Epithelial cell of prostate (primary cell): ENCODE measurements at regions not wholly inside any gene's neighbourhood (a gene's known extent, or its start where the extent isn't known, plus 50 kb on each side); places are given as distances from the start of the nearest gene placed in this dataset.

Source experiments
- DNase-seq: peaks from one replicate; pipeline ENCODE4 v3.0.0-alpha.2; 2011; ENCODE audit warnings: low read depth, low spot score
- H3K27ac ChIP-seq: fragments of 450-650 bp; 2 replicates; pipeline ENCODE4 v1.5.1; 2017; ENCODE audit warnings: mild to moderate bottlenecking

DNA sequence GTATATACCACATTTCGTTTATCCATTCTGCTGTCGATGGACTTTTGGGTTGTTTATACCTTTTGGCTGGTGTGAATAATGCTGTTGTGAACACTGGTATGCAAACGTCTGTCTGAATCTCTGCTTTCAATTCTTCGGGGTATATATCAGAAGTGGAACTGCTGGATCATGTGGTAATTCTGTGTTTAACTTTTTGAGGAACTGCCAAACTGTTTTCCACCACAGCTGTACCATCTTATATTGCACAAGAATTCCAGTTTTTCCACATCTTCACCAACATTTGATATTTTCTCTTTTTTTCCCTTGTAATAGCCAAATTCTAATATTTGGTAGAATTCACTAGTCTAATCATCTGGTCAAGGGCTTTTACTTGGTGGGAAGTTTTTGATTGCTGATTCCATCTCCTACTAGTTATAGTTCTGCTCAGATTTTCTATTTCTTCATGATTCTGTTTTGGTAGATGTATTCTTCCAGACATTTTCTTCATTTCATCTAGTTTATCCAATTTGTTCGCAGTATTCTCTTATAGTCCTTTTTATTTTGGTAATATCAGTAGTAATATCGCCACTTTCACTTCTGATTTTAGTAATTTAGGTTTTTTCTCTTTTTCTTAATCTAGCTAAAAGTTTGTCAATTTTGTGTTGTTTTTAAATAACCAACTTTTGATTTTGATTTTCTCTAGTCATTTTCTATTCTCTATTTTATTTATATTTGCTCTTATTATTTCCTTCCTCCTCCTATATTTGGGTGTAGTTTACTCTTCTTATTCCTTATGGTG is 271.2 kb downstream of the ZEB1 start:
- DNase-seq: no peak
- no peak overlapping the region for H3K27ac ChIP-seq

DNA sequence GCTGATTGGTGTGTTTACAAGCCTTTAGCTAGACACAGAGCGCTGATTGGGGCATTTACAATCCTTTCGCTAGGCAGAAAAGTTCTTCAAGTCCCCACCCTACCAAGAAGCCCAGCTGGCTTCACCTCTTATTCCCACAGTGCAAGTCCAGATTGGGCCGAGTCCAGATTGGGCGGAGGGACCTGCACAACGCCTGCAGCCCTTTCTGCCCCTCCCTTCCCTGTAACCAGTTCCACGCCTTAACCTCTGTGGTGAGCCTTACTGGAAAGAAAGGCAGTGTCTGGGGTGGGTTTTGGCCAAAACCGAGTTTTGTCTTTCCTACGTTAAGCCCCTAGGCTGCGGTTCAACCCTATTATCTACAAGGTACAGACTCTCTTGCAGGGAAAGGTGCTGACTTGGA is 268.7 kb downstream of the ZEB1 start:
- no peak for DNase-seq

DNA sequence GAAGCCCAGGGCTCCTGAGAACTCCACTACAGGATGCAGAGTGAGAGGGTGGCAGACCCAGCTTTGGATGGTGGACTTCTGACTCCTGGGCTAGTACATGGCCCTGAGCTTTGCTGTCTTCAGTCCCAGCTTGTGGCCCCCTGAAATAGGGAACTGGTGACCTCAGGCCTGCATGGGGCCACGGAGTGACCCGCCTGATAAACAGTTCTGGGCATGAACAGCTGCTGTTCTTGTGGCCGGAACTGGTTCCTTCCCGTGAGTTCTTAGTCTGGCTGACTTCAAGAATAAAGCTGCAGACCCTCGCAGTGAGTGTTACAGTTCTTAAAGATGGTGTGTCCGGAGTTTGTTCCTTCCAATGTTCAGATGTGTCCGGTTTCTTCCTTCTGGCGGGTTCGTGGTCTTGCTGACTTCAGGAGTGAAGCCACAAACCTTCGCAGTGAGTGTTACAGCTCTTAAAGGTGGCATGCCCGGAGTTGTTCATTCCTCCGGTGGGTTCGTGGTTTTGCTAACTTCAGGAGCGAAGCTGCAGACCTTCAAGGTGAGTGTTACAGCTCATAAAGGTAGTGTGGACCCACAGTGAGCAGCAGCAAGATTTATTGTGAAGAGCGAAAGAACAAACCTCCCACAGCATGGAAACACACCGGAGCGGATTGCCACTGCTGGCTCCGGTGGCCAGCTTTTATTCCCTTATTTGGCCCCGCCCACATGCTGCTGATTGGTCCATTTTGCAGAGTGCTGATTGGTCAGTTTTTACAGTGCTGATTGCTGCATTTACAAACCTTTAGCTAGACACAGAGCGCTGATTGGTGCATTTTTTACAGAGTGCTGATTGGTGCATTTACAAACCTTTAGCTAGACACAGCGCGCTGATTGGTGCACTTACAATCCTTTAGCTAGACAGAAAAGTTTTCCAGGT is 268.0 kb downstream of the ZEB1 start:
- DNase-seq: no peak
- no peak overlapping the region for H3K27ac ChIP-seq

More for the DNA sequence above, 268.7 kb downstream of the ZEB1 start:
- no peak overlapping the region for H3K27ac ChIP-seq

DNA sequence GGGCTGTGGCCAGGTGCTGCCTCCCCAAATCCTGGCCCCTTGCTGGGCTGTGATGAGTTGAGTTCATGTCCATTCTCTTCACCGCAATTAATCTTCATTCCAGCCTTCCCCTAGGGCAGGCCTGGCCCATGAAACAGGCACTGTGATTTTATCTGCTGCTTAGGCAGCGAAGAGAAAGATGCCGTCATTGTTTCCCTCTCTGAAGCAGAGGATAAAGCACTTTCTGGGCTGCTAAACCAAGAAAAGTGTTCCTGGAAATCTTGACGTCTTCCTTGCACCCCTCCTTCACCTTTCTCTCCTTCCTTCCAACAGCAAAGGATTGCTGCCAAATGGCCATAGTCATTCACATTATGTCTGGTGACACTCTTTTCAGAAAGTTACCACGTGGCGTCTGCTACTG is 265.9 kb downstream of the ZEB1 start:
- no peak for DNase-seq
- no peak overlapping the region for H3K27ac ChIP-seq

DNA sequence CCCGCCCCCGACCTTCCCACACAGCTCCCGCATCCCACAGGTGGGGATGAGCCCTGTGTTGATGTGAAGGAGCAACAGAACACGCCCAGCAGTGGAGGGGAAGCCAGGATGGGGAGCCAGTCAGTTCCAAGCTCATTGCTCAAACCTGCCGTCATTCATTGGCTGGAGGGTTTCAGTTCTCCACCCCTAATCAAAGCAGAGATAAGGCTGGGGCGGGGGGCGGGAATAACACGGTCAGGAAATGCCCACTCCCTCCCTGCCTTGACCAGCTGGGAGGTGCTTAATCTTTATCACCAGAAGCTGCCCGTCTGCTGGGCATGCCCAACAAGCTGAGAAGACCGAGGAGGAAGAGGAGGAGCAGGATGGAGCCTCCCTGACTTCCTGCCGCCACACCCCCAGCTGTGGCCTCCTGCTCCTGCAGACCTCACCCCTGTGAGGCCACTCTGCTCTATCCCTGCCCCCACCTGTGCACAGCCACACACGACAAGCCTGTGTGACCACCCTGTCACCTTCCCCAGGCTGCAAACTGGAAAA is 265.1 kb downstream of the ZEB1 start:
- H3K27ac ChIP-seq: no peak overlapping the region
- no peak for DNase-seq

DNA sequence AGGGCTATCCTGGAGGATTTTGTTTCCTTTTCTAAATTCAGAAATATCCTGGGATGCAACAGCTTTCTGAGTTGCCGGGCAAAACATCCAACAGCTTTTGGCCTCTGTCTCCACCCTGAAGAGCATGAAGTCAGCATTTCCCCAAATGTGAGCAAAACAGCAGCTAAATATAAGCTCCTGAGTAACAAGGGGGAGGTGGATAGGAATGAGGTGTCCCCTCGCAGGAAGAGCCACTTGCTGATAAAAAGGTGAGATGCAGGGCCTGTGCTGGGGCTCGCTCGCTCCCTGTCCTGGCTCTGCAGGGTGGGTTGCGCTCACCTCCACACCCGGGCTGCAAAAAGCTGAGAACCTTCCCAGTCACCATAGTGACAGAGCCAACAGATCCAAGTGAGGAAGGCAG is 264.3 kb downstream of the ZEB1 start:
- DNase-seq: no peak
- H3K27ac ChIP-seq: no peak overlapping the region

DNA sequence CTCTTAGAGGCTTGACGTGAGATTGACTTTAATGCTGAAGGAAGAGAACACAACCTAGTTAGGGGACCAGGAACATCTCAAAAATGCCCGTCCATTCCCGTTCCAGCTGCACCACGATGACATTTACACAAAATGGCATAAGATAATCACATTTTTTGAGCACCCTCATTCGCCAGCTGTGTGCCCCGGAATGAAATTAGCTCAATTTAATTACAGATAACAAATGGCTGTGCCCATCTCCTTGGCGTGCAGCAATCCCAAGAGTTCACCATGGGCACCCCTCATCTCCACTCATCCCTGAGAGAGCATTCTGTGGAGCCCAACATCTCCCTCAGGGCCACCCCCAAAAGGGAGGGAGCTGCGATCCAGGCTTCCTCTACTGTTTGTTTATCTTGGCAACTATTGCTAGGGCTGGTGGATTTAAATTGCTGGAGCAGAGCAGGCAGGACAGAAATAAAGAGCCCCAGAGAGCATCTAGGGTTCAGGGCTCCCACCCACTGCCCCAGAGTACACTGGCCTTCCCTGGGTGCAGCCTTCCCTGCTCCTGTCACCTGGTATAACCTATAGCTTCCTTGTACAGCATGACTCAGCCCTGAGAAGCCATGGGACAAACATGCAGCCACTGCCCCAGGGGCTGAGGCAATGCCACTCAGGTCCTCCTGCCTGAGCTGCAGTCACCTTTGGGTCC is 263.5 kb downstream of the ZEB1 start:
- no peak overlapping the region for H3K27ac ChIP-seq
- no peak for DNase-seq

DNA sequence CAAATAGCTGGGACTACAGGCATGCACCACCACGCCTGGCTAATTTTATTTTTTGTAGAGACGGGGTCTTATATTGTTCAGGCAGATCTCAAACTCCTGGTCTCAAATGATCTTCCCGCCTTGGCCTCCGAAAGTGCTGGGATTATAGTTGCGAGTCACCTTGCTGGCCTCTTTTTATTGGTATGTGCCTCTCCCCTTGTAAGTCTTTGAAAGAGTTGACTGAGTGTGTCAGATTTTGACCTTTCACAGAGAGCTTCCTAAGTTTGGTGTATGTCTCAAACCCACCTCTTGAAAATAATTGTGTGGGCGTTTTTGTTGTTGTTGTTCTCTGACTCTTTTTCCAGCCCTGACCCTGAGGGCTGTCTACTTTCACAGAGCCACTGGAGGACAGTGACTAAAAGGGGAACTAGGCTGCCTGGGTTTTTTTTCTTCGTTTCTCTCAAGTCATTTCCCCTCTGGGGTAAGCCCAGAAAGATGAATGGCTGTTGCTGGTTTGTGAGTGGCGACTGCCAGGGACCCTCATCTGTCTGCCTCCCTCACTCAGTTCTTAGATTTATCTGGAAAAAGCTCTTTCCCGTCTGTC is 262.8 kb downstream of the ZEB1 start:
- no peak overlapping the region for H3K27ac ChIP-seq
- DNase-seq: no peak

DNA sequence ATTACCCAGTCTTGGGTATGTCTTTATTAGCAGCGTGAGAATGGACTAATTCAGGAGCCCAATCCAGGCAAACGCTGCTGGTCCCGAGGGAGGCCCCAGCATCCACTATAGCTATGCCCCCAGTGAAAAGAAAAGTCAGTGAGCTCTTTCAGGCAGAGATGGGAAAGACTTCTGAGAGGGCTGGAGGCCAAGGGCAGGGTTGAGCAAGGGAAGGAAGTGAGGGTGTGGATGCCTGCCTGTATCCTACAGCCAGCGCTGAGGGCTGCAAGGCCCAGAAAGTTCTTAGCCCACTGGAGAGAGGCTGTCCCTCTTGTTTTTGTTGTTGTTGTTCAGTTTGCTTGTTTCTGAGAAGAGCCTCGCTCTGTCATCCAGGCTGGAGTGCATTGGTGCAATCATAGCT is 261.6 kb downstream of the ZEB1 start:
- no peak overlapping the region for H3K27ac ChIP-seq
- DNase-seq: no peak
